ENCODE measurements at regions not wholly inside any gene's neighbourhood (a gene's known extent, or its start where the extent isn't known, plus 50 kb on each side); places are given as distances from the start of the nearest gene placed in this dataset.

DNA sequence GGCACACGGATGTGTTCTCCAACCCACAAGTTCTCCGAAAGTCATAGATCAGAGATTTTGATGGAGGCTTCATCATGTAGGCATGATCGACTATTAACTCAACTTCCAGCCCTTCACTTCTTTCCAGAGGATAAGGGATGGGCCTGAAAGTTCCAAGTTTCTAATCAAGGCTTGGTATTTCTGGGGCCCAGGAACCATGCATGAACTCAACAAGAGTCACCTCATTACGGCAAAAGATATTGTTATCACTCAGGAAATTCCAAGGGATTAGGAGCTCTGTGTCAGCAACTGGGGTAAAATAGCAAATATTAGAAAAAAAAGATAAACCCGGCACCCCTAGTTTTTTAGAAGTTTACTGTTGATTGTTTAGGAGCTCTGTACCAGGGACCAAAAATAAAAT is 240.1 kb upstream of the PPP1R2C start:
- DNase-seq = no peak

DNA sequence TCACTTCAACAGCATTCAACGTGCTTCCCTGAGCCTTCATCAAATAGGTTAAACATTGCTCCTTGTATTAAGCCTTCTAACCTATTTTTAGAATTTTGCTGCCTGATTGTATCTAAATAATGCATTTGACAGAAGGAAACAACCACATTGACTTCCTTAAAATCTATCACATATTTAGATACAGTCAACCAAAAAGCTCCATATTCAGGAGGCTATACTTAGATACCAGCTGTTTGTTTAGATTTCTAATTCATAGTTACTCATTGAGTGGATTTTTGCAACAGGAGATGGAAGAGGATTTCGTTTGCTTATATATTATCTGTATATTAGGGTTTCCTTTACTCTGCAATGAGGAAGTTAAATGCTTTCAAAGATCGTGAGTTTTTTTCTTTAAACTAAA is 241.1 kb upstream of the PPP1R2C start:
- no peak for DNase-seq

DNA sequence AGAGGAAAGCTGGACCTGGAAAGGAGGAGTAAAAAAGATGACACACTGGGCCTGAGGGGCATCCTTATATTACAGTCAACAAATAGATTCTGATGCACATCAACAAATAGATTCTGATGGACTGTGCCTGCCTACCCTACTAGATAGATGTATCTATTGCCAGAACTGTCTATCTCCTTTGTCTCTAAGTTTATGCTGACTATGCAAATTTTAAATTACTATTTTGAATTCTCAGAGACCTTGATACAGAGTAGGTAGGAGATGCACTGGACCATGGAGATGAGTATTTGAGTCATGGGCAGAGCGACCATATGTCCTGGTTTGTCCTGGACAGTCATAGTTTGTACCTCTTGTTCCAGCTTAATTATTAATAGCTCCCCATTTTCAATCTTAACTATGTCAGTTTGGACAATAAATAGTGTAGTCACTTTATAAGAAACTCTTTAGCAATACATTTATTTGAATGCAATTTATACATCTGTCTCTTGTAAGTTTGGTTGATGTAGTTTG is 247.9 kb upstream of the PPP1R2C start:
- no peak for DNase-seq

DNA sequence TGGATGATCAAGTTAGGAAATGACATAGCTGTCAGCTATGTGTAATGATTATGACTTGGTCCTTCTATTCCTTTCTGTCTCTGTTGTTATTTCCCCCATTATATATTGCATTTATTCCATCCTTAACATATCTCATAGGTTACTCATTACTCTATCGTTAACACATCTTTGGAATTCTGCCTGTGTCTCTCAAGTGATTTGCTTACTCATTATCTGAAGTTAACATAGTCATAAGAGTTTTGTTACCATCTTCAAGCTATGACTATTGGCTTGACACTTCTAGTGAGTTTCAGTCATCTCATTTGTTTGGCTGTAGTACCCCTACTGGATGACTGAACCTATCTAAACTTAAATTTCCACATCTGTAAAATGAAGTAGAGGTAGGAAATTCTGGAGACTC is 286.1 kb upstream of the PPP1R2C start:
- DNase-seq = no peak

DNA sequence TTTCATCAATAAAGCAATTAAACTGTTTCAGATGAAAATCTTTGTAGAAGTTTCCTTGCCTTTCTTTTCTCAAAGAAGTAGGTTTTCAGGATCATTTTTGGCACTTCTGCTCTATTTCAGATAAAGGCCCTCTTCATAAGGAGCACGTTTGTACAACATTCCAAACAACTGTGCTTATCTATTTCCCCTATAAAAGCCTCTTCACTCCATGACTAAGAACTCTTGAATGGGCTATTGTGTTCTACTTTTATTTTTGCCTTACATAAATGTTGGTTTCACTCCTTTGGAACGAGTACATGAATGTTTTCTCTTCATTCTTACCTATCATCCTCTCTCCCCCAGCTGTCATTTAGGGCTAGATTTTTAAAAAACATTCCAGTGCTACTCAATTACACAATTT is 288.0 kb upstream of the PPP1R2C start:
- DNase-seq = no peak

DNA sequence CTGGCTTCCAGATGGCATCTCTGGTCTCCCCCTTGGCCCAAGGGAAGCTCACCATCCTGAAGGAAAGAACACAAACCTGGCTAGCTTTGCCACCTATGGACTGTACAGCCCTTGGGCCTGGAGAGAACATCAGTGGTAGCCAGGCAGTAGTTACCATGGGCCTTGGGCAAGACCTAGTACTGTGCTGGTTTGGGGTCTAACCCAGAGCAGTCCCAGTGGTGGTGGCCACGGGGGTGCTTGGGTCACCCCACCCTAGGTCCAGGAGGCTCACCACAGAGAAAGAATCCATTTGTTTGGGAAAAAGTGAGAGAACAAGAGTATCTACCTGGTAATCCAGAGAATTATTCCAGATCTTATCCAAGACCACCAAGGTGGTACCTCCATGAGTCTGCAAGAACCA is 290.7 kb upstream of the PPP1R2C start:
- DNase-seq = no peak

DNA sequence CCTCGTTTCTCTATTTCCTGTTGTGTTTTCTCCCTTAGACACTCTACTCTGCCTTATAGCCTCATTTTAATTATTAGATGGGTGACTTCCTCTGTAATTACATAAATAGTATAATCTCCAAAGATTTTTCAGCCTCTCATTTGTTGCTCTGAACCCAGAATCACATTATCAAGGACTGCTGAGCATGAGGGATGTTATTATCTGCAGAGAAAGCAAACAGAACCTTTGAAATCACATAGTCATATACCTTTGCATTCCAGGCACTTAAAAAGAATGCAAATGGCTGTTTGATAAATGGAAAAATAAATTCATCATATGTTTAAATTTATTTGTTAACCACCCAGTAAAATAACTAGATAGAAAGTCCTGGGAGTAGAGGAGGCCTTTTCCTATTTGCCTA is 305.1 kb upstream of the PPP1R2C start:
- DNase-seq = no peak

DNA sequence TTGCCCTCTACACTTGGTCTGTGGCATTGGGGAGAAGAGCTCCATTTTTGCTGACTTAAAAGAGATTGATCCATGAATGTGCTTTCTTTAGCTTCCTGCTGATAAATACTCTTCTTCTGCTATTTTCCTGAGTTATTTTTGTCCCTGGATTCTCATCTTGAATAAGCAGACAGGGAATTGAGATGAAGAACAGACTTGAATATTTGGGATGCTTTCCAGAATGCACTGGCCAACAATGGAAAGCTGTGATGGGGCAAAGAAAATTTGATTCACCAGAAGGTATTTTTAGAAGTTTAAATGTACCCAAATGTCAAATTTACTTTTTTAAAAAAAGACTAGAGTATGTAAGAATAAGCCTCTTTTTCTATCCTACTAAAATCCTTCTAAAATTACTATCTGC is 309.9 kb upstream of the PPP1R2C start:
- no peak for DNase-seq

DNA sequence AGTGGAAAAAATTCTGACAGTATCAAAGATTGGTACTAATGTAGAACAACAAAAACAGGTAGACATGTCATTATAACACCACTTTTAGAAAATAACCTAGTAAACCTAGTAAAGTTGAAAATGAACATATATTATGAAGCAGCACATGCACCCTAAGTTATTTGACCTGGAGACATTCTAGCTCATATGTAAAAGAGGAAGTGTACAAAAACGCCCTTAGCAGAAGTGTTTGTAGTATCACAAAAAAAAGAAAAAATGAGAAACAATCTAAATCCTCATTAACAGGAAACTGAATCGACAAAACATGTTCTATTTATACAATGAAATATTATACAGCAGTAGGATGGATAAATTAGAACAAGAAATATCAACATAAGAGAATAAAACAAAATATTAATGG is 318.9 kb upstream of the PPP1R2C start:
- DNase-seq = no peak

DNA sequence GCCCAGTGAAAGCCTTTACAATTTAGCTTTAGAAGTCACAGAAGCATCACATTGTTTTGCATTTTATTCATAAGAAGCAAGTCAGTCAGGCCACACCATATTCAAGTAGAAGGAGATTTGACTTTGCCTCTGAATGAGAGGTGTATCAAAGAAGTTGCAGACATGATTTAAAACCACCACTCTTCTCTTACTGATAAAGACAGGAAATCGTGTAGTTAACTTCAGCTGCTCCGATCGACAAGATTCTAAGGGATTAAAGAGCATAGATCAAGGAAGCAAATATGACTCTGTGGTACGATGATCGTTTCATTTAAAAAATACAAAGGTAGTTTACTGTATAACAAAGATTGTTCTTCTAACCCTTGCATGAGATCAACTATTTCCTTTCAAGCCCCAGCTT is 328.0 kb upstream of the PPP1R2C start:
- DNase-seq = no peak

DNA sequence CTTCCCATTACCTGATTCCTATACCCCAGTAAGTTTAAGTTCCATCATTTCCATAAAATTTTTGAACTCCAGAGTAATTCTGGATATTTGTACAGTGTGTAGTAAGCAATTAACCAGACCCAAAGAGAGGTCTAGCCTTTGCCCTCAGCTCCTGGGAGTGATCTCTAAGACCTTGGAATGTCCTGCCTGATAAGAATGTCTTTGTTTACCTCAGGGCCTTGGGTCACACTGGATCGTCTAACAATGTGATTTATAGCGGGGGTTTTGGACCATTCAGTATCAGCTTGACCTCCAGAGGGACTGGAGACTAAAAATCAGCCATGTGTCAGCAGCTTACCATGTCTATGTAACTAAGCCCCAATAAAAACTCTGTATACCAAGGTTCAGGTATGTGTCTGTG is 330.9 kb upstream of the PPP1R2C start:
- DNase-seq = no peak

DNA sequence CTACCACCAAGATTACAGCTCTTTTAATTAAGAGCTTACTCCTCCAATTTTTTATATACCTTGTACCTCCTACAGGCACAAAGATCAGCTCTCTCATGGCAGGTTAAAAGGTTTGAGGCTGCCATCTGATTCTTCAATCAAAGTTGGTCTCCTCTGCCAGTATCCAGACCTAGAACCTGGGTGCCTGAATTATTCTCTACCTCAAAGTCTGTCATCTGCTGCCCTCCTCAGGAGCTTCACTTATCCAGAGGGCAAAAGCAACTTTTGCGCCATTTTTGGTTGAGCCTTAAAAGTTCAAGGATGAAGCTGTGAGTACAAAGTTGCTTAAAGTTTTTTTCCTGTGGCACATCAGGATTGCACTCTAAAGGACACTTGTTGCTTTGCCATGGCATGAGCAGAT is 343.7 kb upstream of the PPP1R2C start:
- DNase-seq = no peak

DNA sequence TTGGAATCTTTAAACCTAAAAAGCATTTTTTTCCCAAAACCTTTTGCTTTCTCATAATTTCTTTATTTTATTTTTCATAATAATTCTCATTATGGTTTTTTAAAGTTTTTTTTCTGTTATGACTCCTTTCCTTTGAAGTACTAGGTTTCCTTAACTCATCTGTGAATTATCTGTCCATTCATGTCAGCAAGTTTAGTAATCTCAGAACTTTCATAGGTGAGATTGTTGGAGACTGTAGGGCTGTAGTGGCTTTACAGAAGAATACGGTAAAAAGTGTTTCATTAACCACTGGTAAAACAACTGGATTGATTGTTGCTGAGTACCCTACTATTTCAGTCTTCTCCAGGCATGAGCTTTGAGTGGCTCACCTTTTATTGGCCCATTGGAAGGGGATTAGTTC is 361.7 kb upstream of the PPP1R2C start:
- DNase-seq = no peak

DNA sequence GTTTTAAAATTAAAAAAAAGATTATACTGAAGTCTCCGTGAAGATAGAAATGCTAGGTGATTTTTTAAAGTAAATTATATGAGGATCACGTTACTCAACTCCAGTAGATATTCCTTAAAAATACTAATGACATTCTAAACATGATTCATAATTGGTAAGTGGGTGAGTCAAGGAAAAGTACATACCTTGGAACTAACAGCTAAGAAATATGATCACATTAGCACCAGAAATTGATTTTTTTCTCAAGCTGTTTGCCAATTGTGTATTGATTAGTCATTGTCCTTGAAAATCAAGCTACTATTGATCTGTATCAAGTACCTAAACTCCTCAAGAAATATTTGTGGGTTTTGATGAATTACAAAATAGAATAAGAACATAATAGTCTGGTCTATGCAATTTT is 362.6 kb upstream of the PPP1R2C start:
- no peak for DNase-seq

DNA sequence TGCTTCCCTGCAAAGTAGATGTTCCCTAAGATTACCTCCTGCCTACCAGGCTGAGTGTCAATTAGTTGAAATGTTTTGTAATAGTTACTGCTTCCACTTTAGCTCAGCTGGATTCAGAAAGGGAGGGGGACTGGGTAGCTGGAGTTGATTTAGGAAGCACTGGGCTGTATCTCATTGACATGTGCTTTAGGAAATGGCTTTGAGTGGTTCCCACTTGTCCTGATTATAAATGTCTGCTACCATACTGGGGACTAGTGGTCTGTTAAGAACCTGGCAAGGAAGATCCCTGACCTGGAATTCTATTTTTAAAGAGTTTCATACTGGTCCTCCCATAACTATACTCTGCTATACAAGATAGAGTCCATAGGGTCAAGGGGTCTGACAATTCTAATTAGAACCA is 363.9 kb upstream of the PPP1R2C start:
- DNase-seq = no peak

DNA sequence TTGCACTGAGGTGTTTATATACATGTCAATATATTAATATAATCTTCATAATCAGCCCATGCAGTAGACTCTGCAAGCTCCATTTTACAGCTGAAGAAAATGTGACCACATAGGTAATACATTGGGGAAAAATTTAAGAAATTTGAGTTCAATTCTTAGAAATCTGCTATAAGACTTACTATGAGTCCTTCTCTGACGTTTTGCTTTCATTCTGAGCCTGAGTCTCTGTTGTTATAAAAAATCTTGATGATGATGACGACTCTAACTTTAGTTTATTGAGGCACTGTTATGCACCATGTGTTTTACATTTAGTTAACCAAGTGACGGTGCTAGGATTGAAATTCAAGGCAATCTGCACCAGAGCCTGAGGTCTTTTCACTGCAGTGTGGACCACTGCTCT is 370.3 kb upstream of the PPP1R2C start:
- no peak for DNase-seq

DNA sequence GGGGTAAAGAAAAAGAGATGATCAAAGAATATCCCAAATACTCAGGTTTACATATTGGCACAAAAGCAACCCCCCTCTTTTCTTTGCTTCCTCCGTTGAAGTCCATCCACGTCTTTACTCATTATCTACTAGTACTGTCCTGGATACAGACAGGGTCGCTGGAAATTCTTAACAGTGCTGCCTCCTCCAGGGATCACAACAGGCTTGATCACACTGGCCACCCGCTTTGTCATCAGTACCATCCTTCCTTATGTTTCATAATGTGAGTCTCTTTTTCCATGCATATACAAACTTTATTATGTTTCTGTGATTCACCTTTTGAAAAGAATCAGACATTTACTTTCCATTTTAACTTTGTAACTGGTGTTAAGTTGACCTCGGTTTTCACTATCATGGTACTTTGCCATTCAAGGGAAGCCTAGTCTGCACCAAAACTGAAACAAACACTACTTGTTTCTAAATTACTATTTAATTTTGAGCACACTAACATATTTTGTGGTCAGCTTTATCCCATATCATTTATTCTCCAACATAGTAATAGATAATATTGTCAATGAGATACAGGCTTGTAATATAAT is 387.5 kb upstream of the PPP1R2C start:
- DNase-seq = no peak

DNA sequence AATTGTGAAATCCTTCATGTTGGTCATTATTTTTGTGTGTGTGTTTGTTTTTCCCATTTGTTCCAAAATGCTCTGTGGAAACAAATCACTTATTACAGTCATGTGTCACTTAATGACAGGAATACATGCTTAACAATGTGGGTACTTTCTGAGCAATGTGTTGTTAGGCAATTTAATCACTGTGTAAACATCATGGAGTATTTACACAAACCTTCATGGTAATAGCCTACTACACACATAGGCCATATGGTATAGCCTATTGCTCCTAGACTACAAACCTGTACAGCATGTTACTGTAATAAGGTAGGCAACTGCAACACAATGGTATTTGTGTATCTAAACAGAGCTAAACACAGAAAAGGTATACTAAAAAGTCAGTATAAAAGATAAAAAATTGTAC is 388.9 kb upstream of the PPP1R2C start:
- DNase-seq = no peak

DNA sequence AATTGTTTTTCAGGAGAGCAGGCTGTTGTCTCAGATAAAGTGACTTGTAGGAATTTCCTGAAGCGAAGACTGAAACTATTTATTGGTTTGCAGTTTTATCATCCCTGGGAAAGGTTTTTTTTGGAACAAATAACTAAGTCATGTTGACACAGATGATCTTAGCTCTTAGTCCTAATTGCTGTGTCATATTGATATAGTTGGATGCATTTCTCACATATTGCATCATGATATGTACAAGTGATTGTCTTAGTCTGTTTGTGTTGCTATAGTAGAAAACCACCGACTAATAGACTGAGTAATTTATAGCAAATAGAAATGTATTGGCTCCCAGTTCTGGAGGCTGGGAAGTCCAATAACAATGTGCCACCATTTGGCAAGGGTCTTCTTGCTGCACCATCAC is 397.5 kb upstream of the PPP1R2C start:
- no peak for DNase-seq

DNA sequence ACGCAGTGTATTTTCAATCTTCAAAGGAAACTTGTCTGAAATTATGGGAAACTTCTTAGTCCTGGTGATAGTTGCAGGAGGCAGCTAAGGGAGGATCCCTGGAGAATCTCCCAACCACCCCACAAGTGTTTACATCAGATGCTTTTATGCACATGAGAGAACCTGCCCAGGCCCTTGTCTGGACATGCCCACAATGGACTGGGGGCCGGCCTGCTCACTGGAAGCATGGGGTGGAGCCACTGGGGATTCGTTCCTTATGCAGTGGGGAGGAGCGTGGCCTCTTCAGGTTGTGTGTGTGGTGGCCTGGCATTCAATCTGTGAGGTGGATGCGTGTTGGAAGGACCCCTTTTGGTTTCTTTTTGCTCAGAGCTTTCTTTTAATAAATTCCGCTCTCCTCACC is 398.7 kb upstream of the PPP1R2C start:
- no peak for DNase-seq

DNA sequence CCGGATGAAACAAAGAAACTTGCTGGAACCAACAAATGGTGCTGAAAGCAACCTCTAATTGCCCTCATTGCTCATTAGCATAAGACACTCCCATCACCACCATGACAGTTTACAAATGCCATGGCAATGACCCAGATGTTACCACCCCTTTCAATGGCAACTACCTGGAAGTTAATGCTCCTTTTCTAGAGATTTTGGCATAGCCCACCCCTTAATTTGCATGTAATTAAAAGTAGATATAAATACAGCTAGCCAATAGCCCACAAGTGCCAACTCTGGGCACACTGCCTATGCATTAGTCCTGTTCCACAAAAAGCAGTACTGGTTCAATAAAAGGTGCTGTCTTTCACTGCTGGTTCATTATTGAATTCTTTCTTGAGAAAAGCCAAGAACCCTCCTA is 410.3 kb upstream of the PPP1R2C start:
- DNase-seq = no peak

DNA sequence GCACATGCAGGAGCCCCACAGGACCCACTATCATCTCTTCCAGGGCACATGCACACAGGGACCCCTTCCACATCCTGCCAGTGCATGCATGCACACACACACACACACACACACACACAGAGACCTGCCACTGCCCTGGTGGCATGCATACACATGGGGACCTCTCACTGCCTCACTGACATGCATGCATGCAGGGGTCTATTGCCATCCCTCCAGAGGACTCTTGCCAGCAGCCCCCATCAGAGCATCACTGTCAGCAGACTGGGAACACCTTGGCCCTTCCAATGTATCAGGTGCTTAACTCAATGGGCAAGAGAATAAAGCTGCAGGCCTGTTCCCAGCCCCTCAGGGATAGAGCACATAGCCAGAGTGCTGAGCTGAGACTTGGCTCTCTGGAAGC is 433.6 kb upstream of the PPP1R2C start:
- DNase-seq = no peak

DNA sequence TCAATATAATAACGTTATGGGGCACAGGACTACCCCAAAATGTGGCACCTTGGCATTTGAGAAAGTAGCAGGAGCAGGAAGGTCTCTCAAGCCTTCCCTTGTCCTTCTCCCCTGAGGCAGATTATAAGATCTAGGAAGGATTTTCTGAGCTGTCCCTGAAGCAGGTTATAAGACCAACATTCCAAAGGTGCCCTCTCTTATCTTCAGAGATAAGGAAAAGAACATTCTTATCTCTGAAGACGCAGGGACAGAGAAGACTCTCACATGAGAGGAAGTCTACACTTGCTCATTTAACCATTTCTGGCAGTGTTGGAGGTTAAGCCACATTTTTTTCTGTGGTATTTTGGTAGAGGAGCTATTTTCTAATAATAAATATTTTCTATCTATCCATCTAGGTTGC is 437.9 kb upstream of the MAOA start:
- DNase-seq = no peak

DNA sequence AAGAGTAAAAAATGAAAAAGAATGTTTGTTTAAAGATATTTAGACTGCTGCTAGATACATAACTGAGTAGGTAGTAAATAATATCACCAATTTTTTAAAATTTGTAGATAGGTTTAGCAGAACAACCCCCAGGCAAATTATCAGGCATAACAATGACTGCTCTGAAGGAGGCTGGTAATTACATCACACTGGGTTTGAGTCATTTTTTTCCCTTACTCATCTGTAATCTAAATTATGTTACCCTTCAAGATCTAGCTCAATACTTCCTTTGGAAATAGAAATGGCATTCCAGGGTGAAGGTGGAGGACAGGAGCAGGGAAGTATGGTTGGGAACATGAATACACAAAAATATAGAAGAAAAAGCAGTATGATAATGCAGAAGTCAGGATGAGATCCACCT is 431.6 kb upstream of the MAOA start:
- DNase-seq = no peak

DNA sequence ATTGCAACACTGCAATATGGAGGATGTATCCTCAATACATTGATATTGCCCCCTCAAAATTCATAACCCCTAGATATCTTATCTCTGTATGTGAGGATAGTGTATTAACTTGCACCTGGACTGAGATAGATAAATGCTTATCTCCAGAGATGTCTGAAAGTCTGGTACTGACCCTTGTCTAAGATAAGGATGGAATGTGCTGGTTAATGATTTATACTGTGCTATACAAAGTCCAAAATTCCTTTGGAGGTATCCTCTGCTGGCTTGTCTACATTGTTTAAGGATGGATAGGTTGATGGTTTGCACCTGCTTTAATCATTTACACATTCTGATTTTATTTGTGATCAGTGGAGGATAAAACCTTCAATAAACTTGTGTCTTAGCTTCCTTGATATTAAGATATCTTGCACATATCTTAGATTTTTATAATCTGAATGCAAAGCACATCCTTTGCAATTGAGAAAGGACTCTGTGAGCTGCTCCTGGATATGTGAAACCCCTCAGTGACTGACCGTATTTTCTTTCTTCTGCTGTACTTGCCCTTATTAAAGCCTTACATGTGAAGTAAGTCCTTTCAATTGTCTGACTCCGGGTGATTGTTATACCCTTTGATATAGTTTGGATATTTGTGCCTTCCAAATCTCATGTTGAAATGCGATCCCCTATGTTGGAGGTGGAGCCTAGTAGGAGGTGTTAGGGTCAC is 430.3 kb upstream of the MAOA start:
- DNase-seq = no peak
